GM23338 (cell line): ENCODE measurements at regions not wholly inside any gene's neighbourhood (a gene's known extent, or its start where the extent isn't known, plus 50 kb on each side); places are given as distances from the start of the nearest gene placed in this dataset.

Experiments
- CTCF ChIP-seq, 2 experiments: fragments of 200-600 bp in 1 of 2; sonication (generic) in 1 of 2; conservative IDR thresholded peaks; 2 replicates each; pipeline versions ENCODE4 v1.5.1 to v1.6.1; 2016 to 2017; ENCODE audit warnings: antibody characterized with exemption in 2 of 2, low read depth in 2 of 2, mild to moderate bottlenecking in 2 of 2, moderate library complexity in 1 of 2
- ETS1 ChIP-seq: IDR thresholded peaks from 2 replicates; pipeline ENCODE4 v1.6.1; 2016; ENCODE audit warnings: antibody characterized with exemption

- TF ChIP-seq ETS1 (no peak), CTCF (conservative IDR thresholded peaks at IDR 0.05; ENCODE audit: low read depth in 2 of 2) (no peak)
Observed at GRCh38 chr1:193434319-193434718, 247.9 kb upstream of the B3GALT2 start.
